A549 (cell line): ENCODE measurements at regions not wholly inside any gene's neighbourhood (a gene's known extent, or its start where the extent isn't known, plus 50 kb on each side); places are given as distances from the start of the nearest gene placed in this dataset.

Experiments used
- ATAC-seq, 2 experiments: fragments of 200-7000 bp in 1 of 2; fragments of >200 bp in 1 of 2; cut with Nextera tagmentation in 1 of 2; cut with Tn5 transposase in 1 of 2; 3 replicates each; pipeline versions ENCODE4 v1.8.0 to v1.9.1; 2018 to 2020; ENCODE audit warnings: mild to moderate bottlenecking in 1 of 2, moderate library complexity in 1 of 2
- CTCF ChIA-PET: fragments of 300-600 bp; sonication (Branson Sonifier 250); formaldehyde crosslinking; extraction: SDS; loops from one replicate; lab custom pipeline; 2021; ENCODE audit warnings: antibody characterized with exemption, inconsistent platforms; lab: Yijun Ruan, JAX
- POLR2A ChIA-PET: fragments of 350-600 bp; formaldehyde crosslinking; extraction: SDS; loops from one replicate; lab custom pipeline; 2021; ENCODE audit warnings: antibody characterized with exemption, inconsistent platforms; lab: Yijun Ruan, JAX
- DNase-seq, 2 experiments: peaks; one replicate each; pipeline versions ENCODE4 v3.0.0 to v3.0.0-alpha.2; 2011 to 2016; ENCODE audit warnings: low read depth in 1 of 2, low spot score in 1 of 2
- FAIRE-seq: peaks from 2 replicates; lab custom pipeline; 2011; peaks lifted over from hg19 to GRCh38; lab: Jason Lieb, UNC
- H3K27ac ChIP-seq, 2 experiments: fragments of >200 bp; sonication (Bioruptor Twin); formaldehyde crosslinking; 3 replicates each; pipeline ENCODE4 v1.5.1; 2016 to 2017
- H3K4me1 ChIP-seq: fragments of >200 bp; sonication (Bioruptor Twin); formaldehyde crosslinking; 3 replicates; pipeline ENCODE4 v1.6.1; 2016
- H3K4me2 ChIP-seq: fragments of >200 bp; sonication (Bioruptor Twin); formaldehyde crosslinking; 3 replicates; pipeline ENCODE4 v1.6.1; 2016
- H3K4me3 ChIP-seq: fragments of >200 bp; sonication (Bioruptor Twin); formaldehyde crosslinking; 3 replicates; pipeline ENCODE4 v1.5.1; 2016
- H3K9me3 ChIP-seq: fragments of >200 bp; sonication (Bioruptor Twin); formaldehyde crosslinking; 3 replicates; pipeline ENCODE4 v1.6.1; 2016
- BHLHE40 ChIP-seq: IDR thresholded peaks from 2 replicates; pipeline ENCODE4 v1.6.1; 2012; ENCODE audit warnings: low read depth, low read length, inconsistent platforms
- CBX2 ChIP-seq: fragments of 200-600 bp; sonication (generic); IDR thresholded peaks from 2 replicates; pipeline ENCODE4 v1.6.1; 2016; ENCODE audit warnings: low read depth, mild to moderate bottlenecking, borderline replicate concordance
- CBX8 ChIP-seq: fragments of 200-600 bp; sonication (generic); IDR thresholded peaks from 2 replicates; pipeline ENCODE4 v1.6.1; 2016
- CEBPB ChIP-seq, 2 experiments: fragments of >200 bp in 1 of 2; sonication (Bioruptor Twin) in 1 of 2; formaldehyde crosslinking in 1 of 2; IDR thresholded peaks; 2 replicates each; pipeline ENCODE4 v1.6.1; 2012 to 2016
- FOSB ChIP-seq: fragments of 250-450 bp; sonication (Bioruptor Pico); IDR thresholded peaks from 2 replicates; pipeline ENCODE4 v1.5.0; 2020; ENCODE audit warnings: mild to moderate bottlenecking, moderate library complexity
- HOXB5 ChIP-seq: fragments of 250-450 bp; sonication (Bioruptor Pico); IDR thresholded peaks from 2 replicates; pipeline ENCODE4 v1.5.0; 2020; ENCODE audit warnings: mild to moderate bottlenecking, moderate library complexity
- JUN ChIP-seq, 2 experiments: fragments of >200 bp; sonication (Bioruptor Twin); formaldehyde crosslinking; IDR thresholded peaks; 2 replicates in 1 of 2; 3 replicates in 1 of 2; pipeline ENCODE4 v1.6.1; 2016 to 2017
- NPAS2 ChIP-seq: fragments of 250-450 bp; sonication (Bioruptor Pico); IDR thresholded peaks from 2 replicates; pipeline ENCODE4 v1.8.0; 2022; ENCODE audit warnings: mild to moderate bottlenecking, moderate library complexity, borderline replicate concordance
- POLR2A ChIP-seq: IDR thresholded peaks from 2 replicates; pipeline ENCODE4 v1.6.1; 2012; ENCODE audit warnings: mild to moderate bottlenecking, low read length
- POLR2AphosphoS2 ChIP-seq: conservative IDR thresholded peaks from 2 replicates; pipeline ENCODE4 v1.6.1; 2012; ENCODE audit warnings: low read length, improper control_type of control experiment, inconsistent platforms
- RNF2 ChIP-seq: fragments of 200-600 bp; sonication (generic); IDR thresholded peaks from 2 replicates; pipeline ENCODE4 v1.6.1; 2016; ENCODE audit warnings: low read depth, mild to moderate bottlenecking, antibody characterized with exemption, moderate library complexity, borderline replicate concordance
- SREBF2 ChIP-seq: fragments of 450-650 bp; IDR thresholded peaks from 2 replicates; pipeline ENCODE4 v1.6.1; 2014; ENCODE audit warnings: mild to moderate bottlenecking, moderate library complexity
- ZC3H11A ChIP-seq: fragments of 450-650 bp; IDR thresholded peaks from 2 replicates; pipeline ENCODE4 v1.6.1; 2014; ENCODE audit warnings: antibody characterized with exemption, mild to moderate bottlenecking
- ZSCAN20 ChIP-seq: fragments of 250-450 bp; sonication (Bioruptor Pico); IDR thresholded peaks from 2 replicates; pipeline ENCODE4 v1.8.0; 2022; ENCODE audit warnings: mild to moderate bottlenecking, moderate library complexity
- WGBS: methylation state at CpG from one replicate; pipeline ENCODE4 v1.1.6; 2017; ENCODE audit errors: missing lambda C conversion rate; 5-methylcytosine and 5-hydroxymethylcytosine counted together
- TF ChIP-seq, protein P1 (sequence below): fragments of >200 bp; sonication (Bioruptor Twin); formaldehyde crosslinking; IDR thresholded peaks from 3 replicates; pipeline ENCODE4 v1.6.1; 2016
- TF ChIP-seq, protein P2 (sequence below): fragments of 150-350 bp; IDR thresholded peaks from 2 replicates; pipeline ENCODE4 v1.6.1; 2014; ENCODE audit warnings: low read depth, mild to moderate bottlenecking, low read length
- TF ChIP-seq, protein P3 (sequence below): fragments of 250-450 bp; sonication (Bioruptor Pico); IDR thresholded peaks from 2 replicates; pipeline ENCODE4 v1.5.0; 2020; ENCODE audit warnings: low read depth, mild to moderate bottlenecking, moderate library complexity
- TF ChIP-seq, protein P4 (sequence below): fragments of 250-450 bp; sonication (Bioruptor Pico); IDR thresholded peaks from 2 replicates; pipeline ENCODE4 v1.5.0; 2021; ENCODE audit warnings: mild to moderate bottlenecking, moderate library complexity, borderline replicate concordance

DNA sequence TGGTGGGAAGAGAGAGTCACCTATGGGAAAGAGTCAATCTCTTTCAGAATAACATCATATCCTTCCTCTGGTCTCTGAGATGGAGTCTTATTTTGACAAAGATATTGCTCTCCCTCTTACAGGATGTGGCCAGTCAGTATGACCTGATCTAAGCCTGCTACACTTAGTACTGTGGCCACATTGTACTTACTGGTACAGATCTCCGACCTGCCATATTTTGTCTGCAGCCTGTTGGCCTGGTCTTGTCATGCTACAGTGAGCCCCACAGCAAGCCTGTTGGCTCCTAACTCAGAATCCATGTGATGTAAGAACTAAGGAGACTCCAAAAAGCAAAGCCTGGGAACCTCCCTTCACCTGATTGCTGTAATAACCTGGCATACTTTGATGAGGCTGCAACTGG is 377.8 kb downstream of the SFMBT2 start:
- no peak for TF ChIP-seq BHLHE40
- TF ChIP-seq ZSCAN20 (CRISPR knock-in tag): no peak
- TF ChIP-seq, protein P1, sequence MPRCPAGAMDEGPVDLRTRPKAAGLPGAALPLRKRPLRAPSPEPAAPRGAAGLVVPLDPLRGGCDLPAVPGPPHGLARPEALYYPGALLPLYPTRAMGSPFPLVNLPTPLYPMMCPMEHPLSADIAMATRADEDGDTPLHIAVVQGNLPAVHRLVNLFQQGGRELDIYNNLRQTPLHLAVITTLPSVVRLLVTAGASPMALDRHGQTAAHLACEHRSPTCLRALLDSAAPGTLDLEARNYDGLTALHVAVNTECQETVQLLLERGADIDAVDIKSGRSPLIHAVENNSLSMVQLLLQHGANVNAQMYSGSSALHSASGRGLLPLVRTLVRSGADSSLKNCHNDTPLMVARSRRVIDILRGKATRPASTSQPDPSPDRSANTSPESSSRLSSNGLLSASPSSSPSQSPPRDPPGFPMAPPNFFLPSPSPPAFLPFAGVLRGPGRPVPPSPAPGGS: no peak
- no peak for TF ChIP-seq RNF2
- TF ChIP-seq ZC3H11A: no peak
- no peak for TF ChIP-seq CEBPB (IDR thresholded peaks at IDR 0.05)
- no peak for TF ChIP-seq HOXB5 (CRISPR knock-in tag)
- no peak for TF ChIP-seq NPAS2
- no peak for TF ChIP-seq SREBF2
- TF ChIP-seq CBX8: no peak
- TF ChIP-seq, protein P2, sequence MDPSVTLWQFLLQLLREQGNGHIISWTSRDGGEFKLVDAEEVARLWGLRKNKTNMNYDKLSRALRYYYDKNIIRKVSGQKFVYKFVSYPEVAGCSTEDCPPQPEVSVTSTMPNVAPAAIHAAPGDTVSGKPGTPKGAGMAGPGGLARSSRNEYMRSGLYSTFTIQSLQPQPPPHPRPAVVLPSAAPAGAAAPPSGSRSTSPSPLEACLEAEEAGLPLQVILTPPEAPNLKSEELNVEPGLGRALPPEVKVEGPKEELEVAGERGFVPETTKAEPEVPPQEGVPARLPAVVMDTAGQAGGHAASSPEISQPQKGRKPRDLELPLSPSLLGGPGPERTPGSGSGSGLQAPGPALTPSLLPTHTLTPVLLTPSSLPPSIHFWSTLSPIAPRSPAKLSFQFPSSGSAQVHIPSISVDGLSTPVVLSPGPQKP: no peak
- TF ChIP-seq, protein P3, sequence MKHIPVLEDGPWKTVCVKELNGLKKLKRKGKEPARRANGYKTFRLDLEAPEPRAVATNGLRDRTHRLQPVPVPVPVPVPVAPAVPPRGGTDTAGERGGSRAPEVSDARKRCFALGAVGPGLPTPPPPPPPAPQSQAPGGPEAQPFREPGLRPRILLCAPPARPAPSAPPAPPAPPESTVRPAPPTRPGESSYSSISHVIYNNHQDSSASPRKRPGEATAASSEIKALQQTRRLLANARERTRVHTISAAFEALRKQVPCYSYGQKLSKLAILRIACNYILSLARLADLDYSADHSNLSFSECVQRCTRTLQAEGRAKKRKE (CRISPR knock-in tag): no peak
- TF ChIP-seq POLR2AphosphoS2: no peak
- TF ChIP-seq, all 56 proteins: peak for 0
- no peak overlapping the region for H3K27ac ChIP-seq
- 0% methylated on average over 1 of the region's 1 CpG for WGBS
- no peak for ATAC-seq
- CTCF ChIA-PET: no interaction called here
- DNase-seq: no peak
- H3K4me2 ChIP-seq: no peak overlapping the region
- no peak overlapping the region for H3K4me3 ChIP-seq
- POLR2A ChIA-PET: no interaction called here
- H3K9me3 ChIP-seq: no peaks in the 10 kb centered on the region
- no peaks in the 10 kb centered on the region for H3K4me1 ChIP-seq
- FAIRE-seq: no peak

DNA sequence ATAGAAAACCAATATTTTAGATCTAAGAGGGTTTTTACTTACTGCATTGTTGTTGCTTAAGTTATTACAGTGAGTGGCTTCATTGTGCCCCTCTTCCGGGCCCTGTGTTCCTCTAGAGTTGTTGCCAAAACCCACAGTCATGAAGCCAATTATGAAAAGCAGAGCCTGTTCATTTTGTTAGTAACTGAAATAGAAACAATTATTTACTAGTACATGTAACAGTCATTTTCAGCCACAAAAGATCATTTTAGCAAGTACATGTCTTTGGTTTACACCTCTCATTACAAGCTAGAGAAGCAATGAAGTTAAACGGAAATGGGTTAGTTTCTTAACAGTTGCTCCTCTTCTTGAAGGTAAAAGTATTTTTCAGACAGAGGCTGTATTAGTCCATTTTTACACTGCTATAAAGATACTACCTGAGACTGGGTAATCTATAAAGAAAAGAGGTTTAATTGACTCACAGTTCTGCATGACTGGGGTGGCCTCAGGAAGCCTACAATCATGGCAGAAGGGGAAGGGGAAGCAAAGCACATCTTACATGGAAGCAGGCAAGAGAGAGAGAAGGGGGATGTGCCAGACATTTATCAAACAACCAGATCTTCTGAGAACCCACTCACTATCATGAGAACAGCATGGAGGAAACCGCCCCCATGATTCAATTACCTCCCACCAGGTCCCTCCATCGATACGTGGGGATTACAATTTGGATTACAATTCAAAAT is 380.5 kb downstream of the SFMBT2 start:
- ChIA-PET CTCF (no interaction called here), POLR2A (no interaction called here)
- Histone ChIP-seq H3K27ac (no peak overlapping the region), H3K4me3 (no peak overlapping the region), H3K4me2 (no peak overlapping the region), H3K9me3 (no peaks in the 10 kb centered on the region), H3K4me1 (no peaks in the 10 kb centered on the region)
- 27% methylated on average over 5 of the region's 5 CpGs for WGBS
- no peak for DNase-seq
- no peak for FAIRE-seq
- ATAC-seq: no peak
- TF ChIP-seq CBX2 (no peak), POLR2A (no peak), FOSB (no peak)

DNA sequence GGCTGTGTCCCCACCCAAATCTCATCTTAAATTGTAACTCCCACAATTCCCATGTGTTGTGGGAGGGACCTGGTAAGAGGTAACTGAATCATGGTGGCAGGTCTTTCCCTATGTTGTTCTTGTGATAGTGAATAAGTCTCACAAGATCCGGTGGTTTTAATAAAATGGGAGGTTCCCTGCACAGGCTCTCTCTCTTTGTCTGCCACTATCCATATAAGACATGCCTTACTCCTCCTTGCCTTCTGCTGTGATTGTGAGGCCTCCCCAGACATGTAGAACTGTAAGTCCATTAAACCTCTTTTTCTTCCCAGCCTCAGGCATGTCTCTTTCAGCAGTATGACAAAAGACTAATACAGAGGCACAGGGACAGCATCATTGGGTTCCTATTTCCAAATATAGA is 381.2 kb downstream of the SFMBT2 start:
- Histone ChIP-seq H3K9me3 (no peaks in the 10 kb centered on the region), H3K4me1 (no peaks in the 10 kb centered on the region), H3K4me3 (no peak overlapping the region), H3K4me2 (no peak overlapping the region), H3K27ac (no peak overlapping the region)
- ChIA-PET POLR2A (no interaction called here), CTCF (interaction anchor here (0.5 kb wide), 1 partner anchor 324 kb away, joined by 3 read pairs; no protein-coding TSS in a partner anchor)
- DNase-seq (no peak), ATAC-seq (no peak), FAIRE-seq (no peak)
- 4% methylated on average over 1 of the region's 1 CpG for WGBS
- no peak for TF ChIP-seq JUN (IDR thresholded peaks at IDR 0.05)

DNA sequence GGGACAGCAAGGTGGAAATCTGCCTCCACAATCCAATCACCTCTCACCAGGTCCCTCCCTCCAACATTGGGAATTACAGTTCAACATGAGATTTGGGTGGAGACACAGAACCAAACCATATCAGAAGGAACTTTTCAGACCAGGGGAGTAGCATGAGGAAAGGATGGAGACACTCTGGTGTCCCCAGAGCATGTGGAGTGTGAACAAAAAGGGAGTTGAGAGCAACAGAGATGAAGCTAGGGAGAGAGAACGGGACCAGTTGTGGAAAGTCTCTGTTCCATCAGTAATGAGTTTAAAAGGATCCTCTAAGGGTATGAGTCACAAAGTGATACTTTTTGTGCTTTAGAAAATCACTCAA is 382.0 kb downstream of the SFMBT2 start:
- CTCF ChIA-PET: interaction anchor here (0.5 kb wide), 1 partner anchor 325 kb away, joined by 3 read pairs; no protein-coding TSS in a partner anchor
- no peaks in the 10 kb centered on the region; the same call in 2 of the 3 replicates for H3K9me3 ChIP-seq
- no peak for DNase-seq
- H3K27ac ChIP-seq: no peak overlapping the region
- 18% methylated on average over 1 of the region's 1 CpG for WGBS
- no peak for ATAC-seq
- no peak overlapping the region for H3K4me2 ChIP-seq
- no peaks in the 10 kb centered on the region for H3K4me1 ChIP-seq
- POLR2A ChIA-PET: no interaction called here
- no peak overlapping the region for H3K4me3 ChIP-seq
- TF ChIP-seq, protein P4, sequence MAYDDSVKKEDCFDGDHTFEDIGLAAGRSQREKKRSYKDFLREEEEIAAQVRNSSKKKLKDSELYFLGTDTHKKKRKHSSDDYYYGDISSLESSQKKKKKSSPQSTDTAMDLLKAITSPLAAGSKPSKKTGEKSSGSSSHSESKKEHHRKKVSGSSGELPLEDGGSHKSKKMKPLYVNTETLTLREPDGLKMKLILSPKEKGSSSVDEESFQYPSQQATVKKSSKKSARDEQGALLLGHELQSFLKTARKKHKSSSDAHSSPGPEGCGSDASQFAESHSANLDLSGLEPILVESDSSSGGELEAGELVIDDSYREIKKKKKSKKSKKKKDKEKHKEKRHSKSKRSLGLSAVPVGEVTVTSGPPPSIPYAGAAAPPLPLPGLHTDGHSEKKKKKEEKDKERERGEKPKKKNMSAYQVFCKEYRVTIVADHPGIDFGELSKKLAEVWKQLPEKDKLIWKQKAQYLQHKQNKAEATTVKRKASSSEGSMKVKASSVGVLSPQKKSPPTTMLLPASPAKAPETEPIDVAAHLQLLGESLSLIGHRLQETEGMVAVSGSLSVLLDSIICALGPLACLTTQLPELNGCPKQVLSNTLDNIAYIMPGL (CRISPR knock-in tag): no peak
- FAIRE-seq: peak; percentile 23
